ENCODE measurements at regions not wholly inside any gene's neighbourhood (a gene's known extent, or its start where the extent isn't known, plus 50 kb on each side); places are given as distances from the start of the nearest gene placed in this dataset.

- no peak overlapping the region for H2BK5ac ChIP-seq (ENCODE audit: insufficient read length, low read length)
- TF ChIP-seq CTCF (conservative IDR thresholded peaks at IDR 0.05) = no peak
- no peak overlapping the region for H3K23ac ChIP-seq (ENCODE audit: insufficient read length, low read depth, low read length)
- WGBS (ENCODE audit: extremely low coverage, insufficient read length, low lambda C conversion rate) = no CpG with 5 or more reads among the region's 5 CpGs
- no peak overlapping the region for H2AK5ac ChIP-seq (ENCODE audit: insufficient read length, low read length)
- no peak overlapping the region for H3K56ac ChIP-seq (ENCODE audit: insufficient read length, low read depth, low read length)
- H3K27me3 Mint-ChIP-seq (ENCODE audit: low read depth) = no peaks in the 10 kb centered on the region
- no peak overlapping the region for H4K8ac ChIP-seq (replicated peaks; ENCODE audit: insufficient read length, low read depth, low read length)
- no peak overlapping the region for H3K14ac ChIP-seq (ENCODE audit: insufficient read depth, low read length)
- no peaks in the 10 kb centered on the region for H3K36me3 Mint-ChIP-seq (ENCODE audit: insufficient read depth in 1 of 3, low read depth in 3 of 3)
- H2AFZ ChIP-seq (ENCODE audit: low read length) = no peak overlapping the region
- H2BK20ac ChIP-seq (ENCODE audit: low read depth, low read length, poor library complexity, severe bottlenecking) = no peak overlapping the region
- H3K23me2 ChIP-seq (ENCODE audit: insufficient read length, low read depth, low read length, poor library complexity, severe bottlenecking) = no peaks in the 10 kb centered on the region
- no peaks in the 10 kb centered on the region for H3K4me1 Mint-ChIP-seq
- H3K4ac ChIP-seq (ENCODE audit: low read depth, low read length) = no peak overlapping the region
- H3K27ac ChIP-seq (ENCODE audit: insufficient read length, low read depth, low read length) = no peak overlapping the region
- no peak overlapping the region for H3T11ph ChIP-seq (ENCODE audit: low read length)
- no peak overlapping the region for H2BK12ac ChIP-seq (ENCODE audit: insufficient read length, low read depth, low read length)
- H2BK120ac ChIP-seq (ENCODE audit: low read depth, low read length, poor library complexity, severe bottlenecking) = no peak overlapping the region
- H3K18ac ChIP-seq (ENCODE audit: insufficient read length, low read depth, low read length) = no peak overlapping the region
- no peaks in the 10 kb centered on the region for H3K79me2 ChIP-seq (ENCODE audit: insufficient read depth, low read length)
- DNase-seq = no peak
- no peaks in the 10 kb centered on the region for H3K79me1 ChIP-seq (ENCODE audit: insufficient read depth, low read depth, low read length, poor library complexity, severe bottlenecking)
- H3K9ac ChIP-seq (ENCODE audit: extremely low read depth, insufficient read length, low read length) = no peak overlapping the region
- H3K4me3 Mint-ChIP-seq = no peak overlapping the region
- H3K9me3 ChIP-seq (ENCODE audit: control insufficient read depth, low read depth, low read length) = no peaks in the 10 kb centered on the region
- H4K91ac ChIP-seq (ENCODE audit: insufficient read length, low read depth, low read length) = no peak overlapping the region
- H3K4me2 ChIP-seq (ENCODE audit: insufficient read depth, insufficient read length, low read length) = no peak overlapping the region
- no peaks in the 10 kb centered on the region for H3K4me1 ChIP-seq (ENCODE audit: insufficient read depth, low read length)
- H3K27me3 ChIP-seq (ENCODE audit: insufficient read depth, low read length) = no peaks in the 10 kb centered on the region
- H3K9me3 Mint-ChIP-seq = no peaks in the 10 kb centered on the region
- no peaks in the 10 kb centered on the region for H4K20me1 ChIP-seq (ENCODE audit: control insufficient read depth, insufficient read depth, insufficient read length)
- no peak overlapping the region for H2BK15ac ChIP-seq (ENCODE audit: low read depth, low read length)
- no peak overlapping the region for H3K27ac Mint-ChIP-seq
- H4K5ac ChIP-seq (ENCODE audit: insufficient read length, low read depth, low read length) = no peak overlapping the region
These were observed 129.9 kb upstream of the OSTN start for GRCh38 chr3:191068946-191069813.

Measured in H9 (cell line).